GM23338 (cell line): ENCODE measurements at regions not wholly inside any gene's neighbourhood (a gene's known extent, or its start where the extent isn't known, plus 50 kb on each side); places are given as distances from the start of the nearest gene placed in this dataset. TPM values are rescaled to one million over a fixed set of nuclear protein-coding genes. Genes with fewer than 3 reads are reported as not detected.

ENCODE experiments used
- small RNA-seq: library from RNA; depleted of rRNA; stranded (forward); fragments of <200 nt; gene quantifications from one replicate; pipeline ENCODE3, GENCODE V24; 2014; ENCODE audit warnings: low replicate concordance

Small RNA genes in the stretch of these regions (small RNA-seq; reads per million reads assigned to genes)
- gene AC073916.1, result not detected
